Prostate gland (tissue), 2 donors: ENCODE measurements at regions not wholly inside any gene's neighbourhood (a gene's known extent, or its start where the extent isn't known, plus 50 kb on each side); places are given as distances from the start of the nearest gene placed in this dataset.

Experiments
- CTCF ChIP-seq, 4 experiments: fragments of 200-600 bp in 2 of 4; fragments of 450-650 bp in 2 of 4; sonication (generic) in 2 of 4; IDR thresholded peaks; 1 replicate in 3 of 4; 2 replicates in 1 of 4; pipeline ENCODE4 v1.5.1; 2016 to 2019; ENCODE audit warnings: antibody characterized with exemption in 4 of 4, mild to moderate bottlenecking in 2 of 4, moderate library complexity in 2 of 4
- POLR2AphosphoS5 ChIP-seq: sonication (generic); formaldehyde crosslinking; IDR thresholded peaks from one replicate; pipeline ENCODE4 v1.6.1; 2017; ENCODE audit warnings: antibody characterized with exemption

DNA sequence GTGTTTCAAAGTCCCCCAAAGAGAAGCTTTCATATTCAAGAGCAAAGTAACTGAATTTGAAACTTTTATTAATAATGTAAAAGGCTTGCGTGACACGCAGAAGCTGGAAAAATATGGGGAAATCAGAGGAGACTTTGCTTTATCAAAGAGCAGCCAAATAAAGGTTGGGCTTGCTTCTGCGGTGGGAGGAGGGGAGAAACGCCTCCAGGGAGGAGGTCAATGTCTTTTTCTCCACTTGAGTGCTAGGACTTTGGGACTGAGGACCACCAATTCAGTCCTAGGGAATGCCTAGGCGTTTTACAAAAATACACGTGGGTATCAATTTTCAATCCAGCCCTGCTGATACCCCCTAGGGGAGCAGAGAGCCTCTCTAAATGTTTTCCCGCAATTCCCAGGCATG lies 60.9 kb upstream of the FZD10 start:
- TF ChIP-seq CTCF (IDR thresholded peaks at IDR 0.05) (no peak), POLR2AphosphoS5 (no peak)
